GM10248 (cell line): ENCODE measurements at regions not wholly inside any gene's neighbourhood (a gene's known extent, or its start where the extent isn't known, plus 50 kb on each side); places are given as distances from the start of the nearest gene placed in this dataset.

ENCODE experiments used
- CTCF ChIA-PET: fragments of 300-600 bp; sonication (Branson Sonifier 250); formaldehyde crosslinking; extraction: SDS; loops from one replicate; lab custom pipeline; 2021; ENCODE audit warnings: antibody characterized with exemption; lab: Yijun Ruan, JAX
- POLR2A ChIA-PET: fragments of 350-650 bp; sonication (Branson Sonifier 250); formaldehyde crosslinking; extraction: SDS; loops from one replicate; lab custom pipeline; 2020; ENCODE audit warnings: antibody characterized with exemption; lab: Yijun Ruan, JAX
- DNase-seq: peaks from one replicate; pipeline ENCODE4 v3.0.0; 2012; ENCODE audit errors: extremely low spot score
- CTCF ChIP-seq: IDR thresholded peaks from 2 replicates; pipeline ENCODE4 v1.5.1; 2012; ENCODE audit warnings: mild to moderate bottlenecking, low read depth; ENCODE audit errors: extremely low read depth, missing control alignments, control extremely low read depth

GRCh38 chr2:15874854-15875804, 65.2 kb upstream of the MYCN start:
- CTCF ChIA-PET: interaction anchor here (1.3 kb wide), 1 partner anchor 9 kb away, joined by 3 read pairs; no protein-coding TSS in a partner anchor
- no peak for DNase-seq
- POLR2A ChIA-PET: no interaction called here
- TF ChIP-seq CTCF: no peak

GRCh38 chr2:15875969-15876705, 64.2 kb upstream of the MYCN start:
- TF ChIP-seq CTCF: no peak
- POLR2A ChIA-PET: no interaction called here
- no peak for DNase-seq
- CTCF ChIA-PET: interaction anchor here (1.3 kb wide), 1 partner anchor 8 kb away, joined by 3 read pairs; no protein-coding TSS in a partner anchor

- ChIA-PET POLR2A (no interaction called here), CTCF (no interaction called here)
- DNase-seq: no peak
- TF ChIP-seq CTCF: no peak
Observed at GRCh38 chr2:15880226-15881119, 59.9 kb upstream of the MYCN start.

- no peak for TF ChIP-seq CTCF
- POLR2A ChIA-PET: no interaction called here
- CTCF ChIA-PET: no interaction called here
- no peak for DNase-seq
Observed at GRCh38 chr2:15881120-15881433, 59.3 kb upstream of the MYCN start.

- CTCF ChIA-PET: no interaction called here
- no peak for DNase-seq
- POLR2A ChIA-PET: no interaction called here
- TF ChIP-seq CTCF: no peak
Observed at GRCh38 chr2:15881676-15882075, 58.7 kb upstream of the MYCN start.
